PFSK-1 (cell line): ENCODE measurements at regions not wholly inside any gene's neighbourhood (a gene's known extent, or its start where the extent isn't known, plus 50 kb on each side); places are given as distances from the start of the nearest gene placed in this dataset.

Experiments
- POLR2AphosphoS5 ChIP-seq: IDR thresholded peaks from 2 replicates; pipeline ENCODE4 v1.6.1; 2012; ENCODE audit warnings: low read depth, mild to moderate bottlenecking, control low read depth, low read length, moderate library complexity
- TAF1 ChIP-seq: IDR thresholded peaks from 2 replicates; pipeline ENCODE4 v1.6.1; 2012; ENCODE audit warnings: low read length, control low read depth, borderline replicate concordance; ENCODE audit not compliant: insufficient read depth

DNA sequence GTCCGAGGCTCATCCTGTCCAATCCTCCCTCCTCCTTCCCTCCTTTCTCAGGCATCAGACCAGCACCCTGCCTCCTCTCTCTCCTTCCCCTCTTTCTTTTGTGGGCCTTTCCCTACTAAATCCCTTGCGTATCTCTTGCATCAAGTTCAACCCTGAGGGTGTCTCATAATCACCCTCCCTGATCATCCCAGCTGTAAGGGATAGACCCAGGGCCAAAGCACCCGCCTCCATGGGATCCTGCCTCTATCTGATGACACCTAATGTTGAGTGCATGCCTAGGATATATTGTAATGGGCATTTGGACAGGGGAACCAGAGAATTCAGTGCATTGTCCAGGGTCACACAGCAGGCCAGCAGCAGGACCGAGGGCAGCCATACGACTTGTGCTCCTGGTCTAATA is 84.9 kb downstream of the PHETA1 start:
- TF ChIP-seq POLR2AphosphoS5: no peak
- TF ChIP-seq TAF1: no peak
